ENCODE measurements at regions not wholly inside any gene's neighbourhood (a gene's known extent, or its start where the extent isn't known, plus 50 kb on each side); places are given as distances from the start of the nearest gene placed in this dataset.

DNA sequence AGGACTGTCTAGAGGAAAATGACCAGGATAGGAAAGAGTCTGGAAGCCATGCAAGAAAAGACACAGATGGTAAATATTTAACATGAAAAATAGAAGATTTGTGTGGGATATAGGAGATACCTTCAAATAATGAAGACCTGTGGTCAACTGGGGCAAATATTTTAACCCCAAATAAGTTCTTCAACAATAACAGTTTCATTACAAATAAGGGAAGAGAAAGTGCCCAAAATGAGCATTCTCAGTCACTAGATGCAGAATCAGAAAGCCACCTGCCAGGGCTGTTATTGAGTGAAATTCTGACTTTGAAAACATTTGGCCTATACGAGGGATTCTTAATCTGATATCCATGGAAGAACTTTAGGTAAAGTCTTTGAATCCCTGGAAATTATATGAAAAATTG is 231.2 kb upstream of the PLEKHG7 start (continued):
- TF ChIP-seq, protein P1, sequence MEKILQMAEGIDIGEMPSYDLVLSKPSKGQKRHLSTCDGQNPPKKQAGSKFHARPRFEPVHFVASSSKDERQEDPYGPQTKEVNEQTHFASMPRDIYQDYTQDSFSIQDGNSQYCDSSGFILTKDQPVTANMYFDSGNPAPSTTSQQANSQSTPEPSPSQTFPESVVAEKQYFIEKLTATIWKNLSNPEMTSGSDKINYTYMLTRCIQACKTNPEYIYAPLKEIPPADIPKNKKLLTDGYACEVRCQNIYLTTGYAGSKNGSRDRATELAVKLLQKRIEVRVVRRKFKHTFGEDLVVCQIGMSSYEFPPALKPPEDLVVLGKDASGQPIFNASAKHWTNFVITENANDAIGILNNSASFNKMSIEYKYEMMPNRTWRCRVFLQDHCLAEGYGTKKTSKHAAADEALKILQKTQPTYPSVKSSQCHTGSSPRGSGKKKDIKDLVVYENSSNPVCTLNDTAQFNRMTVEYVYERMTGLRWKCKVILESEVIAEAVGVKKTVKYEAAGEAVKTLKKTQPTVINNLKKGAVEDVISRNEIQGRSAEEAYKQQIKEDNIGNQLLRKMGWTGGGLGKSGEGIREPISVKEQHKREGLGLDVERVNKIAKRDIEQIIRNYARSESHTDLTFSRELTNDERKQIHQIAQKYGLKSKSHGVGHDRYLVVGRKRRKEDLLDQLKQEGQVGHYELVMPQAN (conservative IDR thresholded peaks at IDR 0.05), result no peak
- TF ChIP-seq YBX1 (IDR thresholded peaks at IDR 0.05), result no peak
- TF ChIP-seq, protein P2, sequence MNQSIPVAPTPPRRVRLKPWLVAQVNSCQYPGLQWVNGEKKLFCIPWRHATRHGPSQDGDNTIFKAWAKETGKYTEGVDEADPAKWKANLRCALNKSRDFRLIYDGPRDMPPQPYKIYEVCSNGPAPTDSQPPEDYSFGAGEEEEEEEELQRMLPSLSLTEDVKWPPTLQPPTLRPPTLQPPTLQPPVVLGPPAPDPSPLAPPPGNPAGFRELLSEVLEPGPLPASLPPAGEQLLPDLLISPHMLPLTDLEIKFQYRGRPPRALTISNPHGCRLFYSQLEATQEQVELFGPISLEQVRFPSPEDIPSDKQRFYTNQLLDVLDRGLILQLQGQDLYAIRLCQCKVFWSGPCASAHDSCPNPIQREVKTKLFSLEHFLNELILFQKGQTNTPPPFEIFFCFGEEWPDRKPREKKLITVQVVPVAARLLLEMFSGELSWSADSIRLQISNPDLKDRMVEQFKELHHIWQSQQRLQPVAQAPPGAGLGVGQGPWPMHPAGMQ (IDR thresholded peaks at IDR 0.05; ENCODE audit: borderline replicate concordance), result no peak
- TF ChIP-seq, protein P3, sequence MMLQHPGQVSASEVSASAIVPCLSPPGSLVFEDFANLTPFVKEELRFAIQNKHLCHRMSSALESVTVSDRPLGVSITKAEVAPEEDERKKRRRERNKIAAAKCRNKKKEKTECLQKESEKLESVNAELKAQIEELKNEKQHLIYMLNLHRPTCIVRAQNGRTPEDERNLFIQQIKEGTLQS (IDR thresholded peaks at IDR 0.05; ENCODE audit: borderline replicate concordance, extremely low read depth, low read depth, low read length), result no peak
- no peak for TF ChIP-seq SMAD1 (IDR thresholded peaks at IDR 0.05; ENCODE audit: low read depth, partially characterized antibody)
- TF ChIP-seq MEF2A (IDR thresholded peaks at IDR 0.05; ENCODE audit: insufficient read depth, low read depth, low read length), result peak; percentile 84
- no peak for TF ChIP-seq WRNIP1 (IDR thresholded peaks at IDR 0.05; ENCODE audit: borderline replicate concordance, low read depth, low read length)
- peak; percentile 41 to 72; a peak in 2 of 4 replicates for TF ChIP-seq BHLHE40 (IDR thresholded peaks at IDR 0.05; ENCODE audit: borderline replicate concordance in 1 of 2, low read depth in 2 of 2, low read length in 1 of 2)
- TF ChIP-seq PML (IDR thresholded peaks at IDR 0.05; ENCODE audit: low read length), result peak; percentile 59; the same call in 1 of the 2 replicates
- TF ChIP-seq, protein P4, sequence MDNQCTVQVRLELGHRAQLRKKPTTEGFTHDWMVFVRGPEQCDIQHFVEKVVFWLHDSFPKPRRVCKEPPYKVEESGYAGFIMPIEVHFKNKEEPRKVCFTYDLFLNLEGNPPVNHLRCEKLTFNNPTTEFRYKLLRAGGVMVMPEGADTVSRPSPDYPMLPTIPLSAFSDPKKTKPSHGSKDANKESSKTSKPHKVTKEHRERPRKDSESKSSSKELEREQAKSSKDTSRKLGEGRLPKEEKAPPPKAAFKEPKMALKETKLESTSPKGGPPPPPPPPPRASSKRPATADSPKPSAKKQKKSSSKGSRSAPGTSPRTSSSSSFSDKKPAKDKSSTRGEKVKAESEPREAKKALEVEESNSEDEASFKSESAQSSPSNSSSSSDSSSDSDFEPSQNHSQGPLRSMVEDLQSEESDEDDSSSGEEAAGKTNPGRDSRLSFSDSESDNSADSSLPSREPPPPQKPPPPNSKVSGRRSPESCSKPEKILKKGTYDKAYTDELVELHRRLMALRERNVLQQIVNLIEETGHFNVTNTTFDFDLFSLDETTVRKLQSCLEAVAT (IDR thresholded peaks at IDR 0.05), result peak; percentile 61; the same call in 1 of the 2 replicates
- TF ChIP-seq, protein P5, sequence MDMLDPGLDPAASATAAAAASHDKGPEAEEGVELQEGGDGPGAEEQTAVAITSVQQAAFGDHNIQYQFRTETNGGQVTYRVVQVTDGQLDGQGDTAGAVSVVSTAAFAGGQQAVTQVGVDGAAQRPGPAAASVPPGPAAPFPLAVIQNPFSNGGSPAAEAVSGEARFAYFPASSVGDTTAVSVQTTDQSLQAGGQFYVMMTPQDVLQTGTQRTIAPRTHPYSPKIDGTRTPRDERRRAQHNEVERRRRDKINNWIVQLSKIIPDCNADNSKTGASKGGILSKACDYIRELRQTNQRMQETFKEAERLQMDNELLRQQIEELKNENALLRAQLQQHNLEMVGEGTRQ (IDR thresholded peaks at IDR 0.05; ENCODE audit: borderline replicate concordance, low read depth, low read length), result no peak
- TF ChIP-seq FOXK2 (IDR thresholded peaks at IDR 0.05), result no peak
- no peak for TF ChIP-seq STAT3 (IDR thresholded peaks at IDR 0.05; ENCODE audit: low read depth, low read length)
- TF ChIP-seq SIX5 (IDR thresholded peaks at IDR 0.05; ENCODE audit: low read depth, low read length, severe bottlenecking), result no peak
- TF ChIP-seq MYC (IDR thresholded peaks at IDR 0.05; ENCODE audit: insufficient read depth, insufficient read length, insufficient replicate concordance, low read length, severe bottlenecking), result no peak
- TF ChIP-seq MTA3 (IDR thresholded peaks at IDR 0.05; ENCODE audit: borderline replicate concordance, low read length), result peak; percentile 86; the same call in 1 of the 2 replicates
- TF ChIP-seq, protein P6, sequence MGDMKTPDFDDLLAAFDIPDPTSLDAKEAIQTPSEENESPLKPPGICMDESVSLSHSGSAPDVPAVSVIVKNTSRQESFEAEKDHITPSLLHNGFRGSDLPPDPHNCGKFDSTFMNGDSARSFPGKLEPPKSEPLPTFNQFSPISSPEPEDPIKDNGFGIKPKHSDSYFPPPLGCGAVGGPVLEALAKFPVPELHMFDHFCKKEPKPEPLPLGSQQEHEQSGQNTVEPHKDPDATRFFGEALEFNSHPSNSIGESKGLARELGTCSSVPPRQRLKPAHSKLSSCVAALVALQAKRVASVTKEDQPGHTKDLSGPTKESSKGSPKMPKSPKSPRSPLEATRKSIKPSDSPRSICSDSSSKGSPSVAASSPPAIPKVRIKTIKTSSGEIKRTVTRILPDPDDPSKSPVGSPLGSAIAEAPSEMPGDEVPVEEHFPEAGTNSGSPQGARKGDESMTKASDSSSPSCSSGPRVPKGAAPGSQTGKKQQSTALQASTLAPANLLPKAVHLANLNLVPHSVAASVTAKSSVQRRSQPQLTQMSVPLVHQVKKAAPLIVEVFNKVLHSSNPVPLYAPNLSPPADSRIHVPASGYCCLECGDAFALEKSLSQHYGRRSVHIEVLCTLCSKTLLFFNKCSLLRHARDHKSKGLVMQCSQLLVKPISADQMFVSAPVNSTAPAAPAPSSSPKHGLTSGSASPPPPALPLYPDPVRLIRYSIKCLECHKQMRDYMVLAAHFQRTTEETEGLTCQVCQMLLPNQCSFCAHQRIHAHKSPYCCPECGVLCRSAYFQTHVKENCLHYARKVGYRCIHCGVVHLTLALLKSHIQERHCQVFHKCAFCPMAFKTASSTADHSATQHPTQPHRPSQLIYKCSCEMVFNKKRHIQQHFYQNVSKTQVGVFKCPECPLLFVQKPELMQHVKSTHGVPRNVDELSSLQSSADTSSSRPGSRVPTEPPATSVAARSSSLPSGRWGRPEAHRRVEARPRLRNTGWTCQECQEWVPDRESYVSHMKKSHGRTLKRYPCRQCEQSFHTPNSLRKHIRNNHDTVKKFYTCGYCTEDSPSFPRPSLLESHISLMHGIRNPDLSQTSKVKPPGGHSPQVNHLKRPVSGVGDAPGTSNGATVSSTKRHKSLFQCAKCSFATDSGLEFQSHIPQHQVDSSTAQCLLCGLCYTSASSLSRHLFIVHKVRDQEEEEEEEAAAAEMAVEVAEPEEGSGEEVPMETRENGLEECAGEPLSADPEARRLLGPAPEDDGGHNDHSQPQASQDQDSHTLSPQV (IDR thresholded peaks at IDR 0.05), result peak; percentile 49; the same call in 1 of the 2 replicates
- peak; percentile 35; the same call in 1 of the 2 replicates for TF ChIP-seq GABPA (IDR thresholded peaks at IDR 0.05; ENCODE audit: low read depth)
- 0 out of 2 replicates have a peak, but pooled peaks have one; percentile 3 for TF ChIP-seq SMARCA5 (IDR thresholded peaks at IDR 0.05)
- no peak for TF ChIP-seq TAF1 (IDR thresholded peaks at IDR 0.05; ENCODE audit: borderline replicate concordance, low read depth, low read length)
- TF ChIP-seq ESRRA (IDR thresholded peaks at IDR 0.05; ENCODE audit: low read length), result no peak

All from GM12878 (cell line).